ENCODE measurements at regions not wholly inside any gene's neighbourhood (a gene's known extent, or its start where the extent isn't known, plus 50 kb on each side); places are given as distances from the start of the nearest gene placed in this dataset.
"Not testable (repeated sequence)": the region's sequence is repeated elsewhere in the genome, so short reads cannot be mapped to it uniquely, and the experiment has no call there.

DNA sequence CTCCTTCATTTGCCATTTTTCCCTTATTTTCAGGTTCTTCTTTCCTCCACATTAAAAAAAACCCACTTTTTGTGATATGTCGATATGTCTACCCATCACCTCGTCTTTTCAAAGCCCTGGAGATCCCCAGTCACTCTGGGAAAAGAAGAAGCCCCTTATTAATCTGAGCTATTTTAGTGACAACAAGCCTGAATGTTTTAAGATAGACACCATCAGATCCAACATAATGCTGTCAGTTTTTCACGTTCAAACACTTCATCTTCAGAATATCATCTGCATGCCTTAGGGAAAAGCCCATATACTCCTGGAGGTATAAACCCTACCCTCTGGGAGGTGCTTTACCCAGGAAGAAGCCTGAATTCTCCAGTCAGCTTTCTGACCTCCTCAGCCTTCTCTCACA lies 464.0 kb upstream of the CDH4 start (continued):
- TF ChIP-seq, protein P1, sequence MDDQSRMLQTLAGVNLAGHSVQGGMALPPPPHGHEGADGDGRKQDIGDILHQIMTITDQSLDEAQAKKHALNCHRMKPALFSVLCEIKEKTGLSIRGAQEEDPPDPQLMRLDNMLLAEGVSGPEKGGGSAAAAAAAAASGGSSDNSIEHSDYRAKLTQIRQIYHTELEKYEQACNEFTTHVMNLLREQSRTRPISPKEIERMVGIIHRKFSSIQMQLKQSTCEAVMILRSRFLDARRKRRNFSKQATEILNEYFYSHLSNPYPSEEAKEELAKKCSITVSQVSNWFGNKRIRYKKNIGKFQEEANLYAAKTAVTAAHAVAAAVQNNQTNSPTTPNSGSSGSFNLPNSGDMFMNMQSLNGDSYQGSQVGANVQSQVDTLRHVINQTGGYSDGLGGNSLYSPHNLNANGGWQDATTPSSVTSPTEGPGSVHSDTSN (IDR thresholded peaks at IDR 0.05), result no peak
- no peak for TF ChIP-seq RXRA (IDR thresholded peaks at IDR 0.05; ENCODE audit: borderline replicate concordance, low read depth)
- TF ChIP-seq CHD2 (IDR thresholded peaks at IDR 0.05; ENCODE audit: low read length, partially characterized antibody), result no peak
- no peak for TF ChIP-seq MXI1 (IDR thresholded peaks at IDR 0.05; ENCODE audit: low read depth, low read length)
- TF ChIP-seq TAF1 (IDR thresholded peaks at IDR 0.05; ENCODE audit: borderline replicate concordance, low read depth, low read length), result no peak
- TF ChIP-seq RAD21 (IDR thresholded peaks at IDR 0.05; ENCODE audit: low read length), result no peak
- no peak for TF ChIP-seq YY1 (IDR thresholded peaks at IDR 0.05; ENCODE audit: low read depth)

DNA sequence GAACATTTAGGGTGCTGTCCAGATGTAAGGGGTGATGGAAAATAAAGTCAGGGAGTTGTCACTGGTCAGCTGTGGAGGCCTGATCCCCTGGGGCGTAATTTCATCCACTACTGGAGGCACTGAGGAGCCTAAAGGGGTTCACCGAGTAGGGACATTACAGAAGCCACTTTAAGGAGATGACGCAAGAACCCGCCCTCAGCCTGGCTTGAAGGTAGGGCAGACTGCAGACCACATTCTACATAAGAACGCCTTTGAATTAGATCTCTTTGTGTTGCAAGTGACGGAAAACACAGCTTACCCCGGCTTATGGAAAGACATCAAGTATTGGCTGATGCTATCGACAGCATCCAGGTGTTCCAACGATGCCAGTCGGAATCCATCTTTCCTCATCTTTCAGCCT lies 462.7 kb upstream of the CDH4 start:
- H3K27me3 ChIP-seq (ENCODE audit: insufficient read depth), result no peaks in the 10 kb centered on the region
- H3K79me2 ChIP-seq (ENCODE audit: insufficient read depth), result no peaks in the 10 kb centered on the region
- no peak overlapping the region for H2AFZ ChIP-seq (ENCODE audit: low read depth)
- H3F3A ChIP-seq (replicated peaks; ENCODE audit: insufficient read depth), result no peaks in the 10 kb centered on the region
- no peaks in the 10 kb centered on the region for H3K9me3 ChIP-seq
- no peak overlapping the region for H3K4me2 ChIP-seq
- no peak overlapping the region for H3K4me3 ChIP-seq (ENCODE audit: low read depth in 2 of 2, low read length in 1 of 2)
- TF ChIP-seq, protein P2, sequence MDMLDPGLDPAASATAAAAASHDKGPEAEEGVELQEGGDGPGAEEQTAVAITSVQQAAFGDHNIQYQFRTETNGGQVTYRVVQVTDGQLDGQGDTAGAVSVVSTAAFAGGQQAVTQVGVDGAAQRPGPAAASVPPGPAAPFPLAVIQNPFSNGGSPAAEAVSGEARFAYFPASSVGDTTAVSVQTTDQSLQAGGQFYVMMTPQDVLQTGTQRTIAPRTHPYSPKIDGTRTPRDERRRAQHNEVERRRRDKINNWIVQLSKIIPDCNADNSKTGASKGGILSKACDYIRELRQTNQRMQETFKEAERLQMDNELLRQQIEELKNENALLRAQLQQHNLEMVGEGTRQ (IDR thresholded peaks at IDR 0.05; ENCODE audit: borderline replicate concordance, low read depth, low read length), result no peak
- TF ChIP-seq, protein P3, sequence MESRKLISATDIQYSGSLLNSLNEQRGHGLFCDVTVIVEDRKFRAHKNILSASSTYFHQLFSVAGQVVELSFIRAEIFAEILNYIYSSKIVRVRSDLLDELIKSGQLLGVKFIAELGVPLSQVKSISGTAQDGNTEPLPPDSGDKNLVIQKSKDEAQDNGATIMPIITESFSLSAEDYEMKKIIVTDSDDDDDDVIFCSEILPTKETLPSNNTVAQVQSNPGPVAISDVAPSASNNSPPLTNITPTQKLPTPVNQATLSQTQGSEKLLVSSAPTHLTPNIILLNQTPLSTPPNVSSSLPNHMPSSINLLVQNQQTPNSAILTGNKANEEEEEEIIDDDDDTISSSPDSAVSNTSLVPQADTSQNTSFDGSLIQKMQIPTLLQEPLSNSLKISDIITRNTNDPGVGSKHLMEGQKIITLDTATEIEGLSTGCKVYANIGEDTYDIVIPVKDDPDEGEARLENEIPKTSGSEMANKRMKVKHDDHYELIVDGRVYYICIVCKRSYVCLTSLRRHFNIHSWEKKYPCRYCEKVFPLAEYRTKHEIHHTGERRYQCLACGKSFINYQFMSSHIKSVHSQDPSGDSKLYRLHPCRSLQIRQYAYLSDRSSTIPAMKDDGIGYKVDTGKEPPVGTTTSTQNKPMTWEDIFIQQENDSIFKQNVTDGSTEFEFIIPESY (IDR thresholded peaks at IDR 0.05; ENCODE audit: borderline replicate concordance, low read depth), result no peak
- TF ChIP-seq EZH2phosphoT487 (IDR thresholded peaks at IDR 0.05; ENCODE audit: borderline replicate concordance, low read depth) (no peak), MXI1 (IDR thresholded peaks at IDR 0.05; ENCODE audit: low read depth, low read length) (no peak), POLR2AphosphoS5 (IDR thresholded peaks at IDR 0.05; ENCODE audit: low read depth, low read length) (no peak), RXRA (IDR thresholded peaks at IDR 0.05; ENCODE audit: borderline replicate concordance, low read depth) (no peak), JUND (IDR thresholded peaks at IDR 0.05) (no peak)
- no peak overlapping the region for H3K9ac ChIP-seq
- H3K36me3 ChIP-seq (replicated peaks in 1 of 2; ENCODE audit: control insufficient read depth in 1 of 2, insufficient read depth in 2 of 2, low read length in 1 of 2), result no peaks in the 10 kb centered on the region
- WGBS (ENCODE audit: low lambda C conversion rate), result 48% methylated on average over 10 of the region's 10 CpGs
- no peak overlapping the region for H3K27ac ChIP-seq (ENCODE audit: low read depth in 2 of 2, low read length in 1 of 2)
- H4K20me1 ChIP-seq (ENCODE audit: insufficient read depth), result no peaks in the 10 kb centered on the region
- ChIA-PET POLR2A (no interaction called here), CTCF (no interaction called here)
- no peaks in the 10 kb centered on the region for H3K9me2 ChIP-seq
- no peak for DNase-seq
- H3K4me1 ChIP-seq (ENCODE audit: control insufficient read depth in 1 of 2, insufficient read depth in 2 of 2, low read depth in 1 of 2, low read length in 1 of 2), result no peaks in the 10 kb centered on the region

DNA sequence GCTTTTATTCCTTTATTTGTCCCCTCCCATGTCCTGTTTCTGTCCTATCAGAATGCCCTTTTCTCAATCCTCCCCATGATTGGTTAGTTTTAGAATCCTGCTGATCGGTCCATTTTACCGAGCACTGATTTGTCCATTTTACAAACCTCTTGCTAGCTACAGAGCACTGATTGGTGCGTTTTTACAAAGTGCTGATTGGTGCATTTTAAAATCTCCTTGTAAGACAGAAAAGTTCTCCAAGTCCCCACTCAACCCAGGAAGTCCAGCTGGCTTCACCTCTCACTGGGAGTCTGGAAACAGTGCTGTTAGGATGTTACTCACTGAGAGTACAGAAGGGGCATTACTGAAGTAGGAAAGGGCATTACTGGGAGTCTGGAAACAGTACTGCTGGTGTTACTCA lies 461.7 kb upstream of the CDH4 start:
- H3F3A ChIP-seq (replicated peaks; ENCODE audit: insufficient read depth); H3K36me3 ChIP-seq (replicated peaks in 1 of 2; ENCODE audit: control insufficient read depth in 1 of 2, insufficient read depth in 2 of 2, low read length in 1 of 2); H2AFZ ChIP-seq (ENCODE audit: low read depth); H3K9ac ChIP-seq; H4K20me1 ChIP-seq (ENCODE audit: insufficient read depth); H3K4me3 ChIP-seq (ENCODE audit: low read depth in 2 of 2, low read length in 1 of 2); H3K27ac ChIP-seq (ENCODE audit: low read depth in 2 of 2, low read length in 1 of 2); H3K79me2 ChIP-seq (ENCODE audit: insufficient read depth); H3K27me3 ChIP-seq (ENCODE audit: insufficient read depth); H3K9me2 ChIP-seq; H3K9me3 ChIP-seq; DNase-seq; H3K4me1 ChIP-seq (ENCODE audit: control insufficient read depth in 1 of 2, insufficient read depth in 2 of 2, low read depth in 1 of 2, low read length in 1 of 2); POLR2A ChIA-PET; CTCF ChIA-PET; H3K4me2 ChIP-seq: not testable (repeated sequence)
- whole genome bisulfite sequencing (ENCODE audit: low lambda C conversion rate), result 41% methylated on average over 3 of the region's 3 CpGs

All from SK-N-SH (cell line).